ENCODE measurements at regions not wholly inside any gene's neighbourhood (a gene's known extent, or its start where the extent isn't known, plus 50 kb on each side); places are given as distances from the start of the nearest gene placed in this dataset.

DNA sequence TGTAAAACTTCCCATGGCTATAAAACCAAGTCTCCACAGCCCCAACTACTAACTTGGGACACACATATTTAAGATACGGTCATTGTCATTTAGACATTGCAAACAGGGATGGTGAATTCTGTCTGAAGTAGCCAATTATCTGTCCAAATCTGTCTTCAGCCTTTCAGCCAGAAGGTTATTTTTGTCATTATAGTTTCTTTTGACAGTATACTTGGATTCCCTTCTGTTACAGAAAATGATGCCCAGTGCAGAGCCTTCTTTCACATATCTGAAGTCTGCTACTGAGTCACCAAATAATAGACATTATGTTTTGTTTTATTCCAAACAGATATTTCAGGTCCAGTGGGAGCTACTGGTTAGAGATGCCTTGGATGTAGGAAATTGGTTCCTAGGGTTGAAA is 452.4 kb upstream of the HTR2A start:
- Mint-ChIP-seq H3K27me3 (ENCODE audit: low read depth in 3 of 3) (peaks cover 0 to 2% (median under 1%) of the 10 kb centered on the region in 3 donors), H3K4me1 (no peaks in the 10 kb centered on the region), H3K27ac (no peak overlapping the region), H3K36me3 (no peaks in the 10 kb centered on the region), H3K9me3 (peaks cover 0 to 11% (median 3%) of the 10 kb centered on the region in 7 donors), H3K4me3 (no peak overlapping the region)
- TF ChIP-seq, protein P1, sequence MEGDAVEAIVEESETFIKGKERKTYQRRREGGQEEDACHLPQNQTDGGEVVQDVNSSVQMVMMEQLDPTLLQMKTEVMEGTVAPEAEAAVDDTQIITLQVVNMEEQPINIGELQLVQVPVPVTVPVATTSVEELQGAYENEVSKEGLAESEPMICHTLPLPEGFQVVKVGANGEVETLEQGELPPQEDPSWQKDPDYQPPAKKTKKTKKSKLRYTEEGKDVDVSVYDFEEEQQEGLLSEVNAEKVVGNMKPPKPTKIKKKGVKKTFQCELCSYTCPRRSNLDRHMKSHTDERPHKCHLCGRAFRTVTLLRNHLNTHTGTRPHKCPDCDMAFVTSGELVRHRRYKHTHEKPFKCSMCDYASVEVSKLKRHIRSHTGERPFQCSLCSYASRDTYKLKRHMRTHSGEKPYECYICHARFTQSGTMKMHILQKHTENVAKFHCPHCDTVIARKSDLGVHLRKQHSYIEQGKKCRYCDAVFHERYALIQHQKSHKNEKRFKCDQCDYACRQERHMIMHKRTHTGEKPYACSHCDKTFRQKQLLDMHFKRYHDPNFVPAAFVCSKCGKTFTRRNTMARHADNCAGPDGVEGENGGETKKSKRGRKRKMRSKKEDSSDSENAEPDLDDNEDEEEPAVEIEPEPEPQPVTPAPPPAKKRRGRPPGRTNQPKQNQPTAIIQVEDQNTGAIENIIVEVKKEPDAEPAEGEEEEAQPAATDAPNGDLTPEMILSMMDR (IDR thresholded peaks at IDR 0.05) = no peak
- intact Hi-C loops (cut with micrococcal nuclease) = no loop called here
- Histone ChIP-seq H3K36me3 (replicated peaks in 1 of 2; ENCODE audit: control insufficient read depth in 1 of 2, insufficient read depth in 2 of 2, low read length in 2 of 2) (no peaks in the 10 kb centered on the region), H3K27ac (ENCODE audit: low read depth in 1 of 2, low read length in 2 of 2) (no peak overlapping the region), H3K9me3 (replicated peaks in 1 of 2; ENCODE audit: control insufficient read depth in 1 of 2, insufficient read depth in 1 of 2, low read length in 2 of 2) (no peaks in the 10 kb centered on the region), H4K20me1 (ENCODE audit: insufficient read depth, low read length) (no peaks in the 10 kb centered on the region), H3K4me3 (replicated peaks in 1 of 3; ENCODE audit: low read depth in 2 of 3, low read length in 3 of 3) (no peak overlapping the region), H3K9ac (ENCODE audit: insufficient read depth, low read length, poor library complexity, severe bottlenecking) (no peak overlapping the region), H3K79me2 (ENCODE audit: insufficient read depth, low read length) (no peaks in the 10 kb centered on the region), H3K4me2 (replicated peaks; ENCODE audit: extremely low read depth, low read length, poor library complexity, severe bottlenecking) (no peak overlapping the region), H3K27me3 (ENCODE audit: control insufficient read depth in 2 of 2, insufficient read depth in 2 of 2, low read length in 2 of 2) (no peaks in the 10 kb centered on the region), H3K4me1 (ENCODE audit: control insufficient read depth in 1 of 2, insufficient read depth in 2 of 2, low read length in 2 of 2) (no peaks in the 10 kb centered on the region), H2AFZ (ENCODE audit: insufficient read depth, low read depth, low read length, poor library complexity, severe bottlenecking) (no peak overlapping the region)
- WGBS (ENCODE audit: insufficient coverage) = no CpG with 5 or more reads among the region's 1 CpG
- DNase-seq = no peak

DNA sequence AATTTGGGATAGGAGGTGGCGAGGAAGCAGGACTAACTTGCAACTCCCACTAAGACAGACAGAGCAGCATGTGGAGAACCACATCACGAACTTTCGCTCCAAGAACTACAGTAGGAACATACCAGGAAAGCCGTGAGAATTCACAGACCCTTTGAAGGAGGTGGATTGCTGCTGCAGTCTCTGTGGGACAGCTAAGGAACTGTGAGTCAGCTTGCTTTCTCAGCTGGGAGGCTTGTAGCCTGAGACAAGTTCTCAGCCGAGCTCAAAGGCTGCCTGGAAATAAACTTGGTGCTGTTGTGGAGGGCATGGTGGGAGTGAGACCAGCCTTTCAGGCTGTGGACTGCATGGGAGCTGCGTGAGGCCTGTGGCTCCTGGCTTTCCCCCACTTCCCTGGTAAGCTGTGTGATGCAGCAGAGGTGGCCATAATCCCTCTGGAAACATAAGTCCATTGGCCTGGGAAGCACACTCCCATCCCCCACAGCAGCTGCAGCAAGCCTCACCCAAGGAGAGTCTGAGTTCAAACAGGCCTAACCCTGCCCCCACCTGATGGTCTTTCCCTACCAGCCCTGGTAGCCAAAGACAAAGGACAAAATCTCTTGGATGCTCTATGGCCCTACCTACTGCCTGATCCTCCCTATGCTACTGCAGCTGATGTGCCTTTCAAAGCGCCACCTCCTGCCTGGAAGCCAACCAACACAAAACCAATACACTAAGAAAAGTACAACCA is 441.1 kb upstream of the HTR2A start:
- DNase-seq = no peak
- Histone ChIP-seq H3K4me3 (replicated peaks in 1 of 3; ENCODE audit: low read depth in 2 of 3, low read length in 3 of 3) (no peak overlapping the region), H3K27ac (ENCODE audit: low read depth in 1 of 2, low read length in 2 of 2) (no peak overlapping the region), H3K4me1 (ENCODE audit: control insufficient read depth in 1 of 2, insufficient read depth in 2 of 2, low read length in 2 of 2) (no peaks in the 10 kb centered on the region), H3K27me3 (ENCODE audit: control insufficient read depth in 2 of 2, insufficient read depth in 2 of 2, low read length in 2 of 2) (no peaks in the 10 kb centered on the region), H3K36me3 (replicated peaks in 1 of 2; ENCODE audit: control insufficient read depth in 1 of 2, insufficient read depth in 2 of 2, low read length in 2 of 2) (no peaks in the 10 kb centered on the region), H3K9me3 (replicated peaks in 1 of 2; ENCODE audit: control insufficient read depth in 1 of 2, insufficient read depth in 1 of 2, low read length in 2 of 2) (peaks cover 10 to 11% of the 10 kb centered on the region in 2 donors), H3K9ac (ENCODE audit: insufficient read depth, low read length, poor library complexity, severe bottlenecking) (no peak overlapping the region), H3K79me2 (ENCODE audit: insufficient read depth, low read length) (no peaks in the 10 kb centered on the region), H3K4me2 (replicated peaks; ENCODE audit: extremely low read depth, low read length, poor library complexity, severe bottlenecking) (no peak overlapping the region), H2AFZ (ENCODE audit: insufficient read depth, low read depth, low read length, poor library complexity, severe bottlenecking) (no peak overlapping the region), H4K20me1 (ENCODE audit: insufficient read depth, low read length) (no peaks in the 10 kb centered on the region)
- Mint-ChIP-seq H3K36me3 (no peaks in the 10 kb centered on the region), H3K27ac (no peak overlapping the region), H3K4me3 (no peak overlapping the region), H3K27me3 (ENCODE audit: low read depth in 3 of 3) (peaks cover 0 to 4% (median 0%) of the 10 kb centered on the region in 3 donors), H3K9me3 (peaks cover 9 to 26% (median 15%) of the 10 kb centered on the region in 7 donors), H3K4me1 (no peaks in the 10 kb centered on the region)
- 98% methylated on average over 5 of the region's 7 CpGs for WGBS (ENCODE audit: insufficient coverage)
- intact Hi-C loops (cut with micrococcal nuclease) = no loop called here
- TF ChIP-seq, protein P1 (IDR thresholded peaks at IDR 0.05) = no peak
